DMS 273 (cell line): ENCODE measurements at regions not wholly inside any gene's neighbourhood (a gene's known extent, or its start where the extent isn't known, plus 50 kb on each side); places are given as distances from the start of the nearest gene placed in this dataset.

Experiments
- DNase-seq: peaks from one replicate; lab custom pipeline; 2025; ENCODE audit not compliant: unreplicated experiment; lab: John Stamatoyannopoulos, UW

DNA sequence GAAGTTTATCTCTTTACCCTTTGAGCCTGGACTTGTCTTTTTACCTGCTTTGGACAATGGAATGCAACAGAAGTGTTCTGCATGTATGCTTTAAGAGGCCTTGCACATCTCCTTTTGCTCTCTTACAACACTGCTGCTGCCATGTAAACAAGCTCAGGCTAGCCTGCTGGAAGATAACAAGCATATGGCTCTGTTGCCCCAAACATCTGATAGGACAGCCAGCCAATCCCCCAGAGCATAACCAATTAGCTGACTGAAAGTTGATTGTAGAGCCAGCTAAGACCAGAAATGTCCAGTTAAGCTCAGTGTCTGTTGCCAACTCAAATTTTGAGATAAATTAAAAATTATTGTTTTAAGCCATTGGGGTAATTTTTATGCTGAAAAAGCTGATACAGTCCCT lies 510.6 kb upstream of the CNKSR2 start:
- no peak for DNase-seq

DNA sequence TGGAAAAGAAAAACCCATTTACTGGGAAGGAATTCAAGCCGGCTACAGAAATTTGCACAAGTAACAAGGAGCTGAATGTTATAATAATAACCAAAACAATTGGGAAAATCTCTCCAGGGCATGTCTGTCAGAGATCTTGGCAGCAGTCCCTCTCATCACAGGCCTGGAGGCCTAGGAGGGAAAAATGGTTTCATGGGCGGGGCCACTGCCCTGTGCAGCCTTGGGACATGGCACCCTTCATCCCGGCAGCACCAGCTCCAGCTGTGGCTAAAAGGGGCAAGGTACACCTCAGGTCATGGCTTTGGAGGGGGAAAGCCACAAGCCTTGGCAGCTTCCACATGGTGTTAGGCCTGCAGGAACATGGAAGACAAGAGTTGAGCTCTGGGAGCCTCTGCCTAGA lies 513.1 kb upstream of the CNKSR2 start:
- DNase-seq = no peak

DNA sequence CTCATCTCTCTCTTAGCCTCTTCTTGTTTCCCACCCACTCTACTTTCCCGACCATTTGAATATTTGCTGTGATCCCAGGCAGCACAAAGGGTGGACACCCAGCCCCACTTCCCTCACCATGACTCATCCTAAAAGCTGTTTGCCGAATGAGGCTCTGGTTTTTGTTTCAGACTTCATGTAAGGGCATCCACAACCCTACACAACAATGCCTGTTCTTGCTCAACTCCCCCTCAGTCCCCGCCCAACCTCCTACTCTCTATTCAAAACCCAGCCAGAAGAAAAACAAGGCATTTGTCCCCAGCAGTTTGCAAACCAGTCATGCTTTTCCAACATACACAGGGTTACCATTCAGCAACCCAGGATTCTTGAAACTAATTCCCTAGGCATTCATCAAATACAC lies 516.5 kb upstream of the CNKSR2 start:
- no peak for DNase-seq

DNA sequence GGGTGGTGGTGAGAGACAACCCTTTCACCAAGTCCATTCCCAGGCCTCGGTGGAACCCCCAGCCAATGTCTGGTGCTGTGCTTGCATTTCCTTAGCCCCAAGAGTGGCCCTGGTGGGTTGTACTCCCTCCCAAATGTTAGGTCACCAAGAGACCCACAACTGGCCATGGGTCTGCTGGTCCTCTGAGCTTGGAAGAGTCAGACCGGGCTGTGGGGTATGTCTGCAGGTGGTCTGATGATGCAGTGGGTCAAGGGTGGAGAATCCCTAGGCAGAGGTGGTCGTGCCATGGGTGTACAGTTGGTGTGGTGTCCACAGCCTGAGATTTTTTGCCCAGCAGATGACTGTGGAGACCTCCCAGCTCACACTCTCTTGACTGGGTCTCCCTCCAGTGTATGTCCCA lies 535.7 kb upstream of the CNKSR2 start:
- DNase-seq = no peak

DNA sequence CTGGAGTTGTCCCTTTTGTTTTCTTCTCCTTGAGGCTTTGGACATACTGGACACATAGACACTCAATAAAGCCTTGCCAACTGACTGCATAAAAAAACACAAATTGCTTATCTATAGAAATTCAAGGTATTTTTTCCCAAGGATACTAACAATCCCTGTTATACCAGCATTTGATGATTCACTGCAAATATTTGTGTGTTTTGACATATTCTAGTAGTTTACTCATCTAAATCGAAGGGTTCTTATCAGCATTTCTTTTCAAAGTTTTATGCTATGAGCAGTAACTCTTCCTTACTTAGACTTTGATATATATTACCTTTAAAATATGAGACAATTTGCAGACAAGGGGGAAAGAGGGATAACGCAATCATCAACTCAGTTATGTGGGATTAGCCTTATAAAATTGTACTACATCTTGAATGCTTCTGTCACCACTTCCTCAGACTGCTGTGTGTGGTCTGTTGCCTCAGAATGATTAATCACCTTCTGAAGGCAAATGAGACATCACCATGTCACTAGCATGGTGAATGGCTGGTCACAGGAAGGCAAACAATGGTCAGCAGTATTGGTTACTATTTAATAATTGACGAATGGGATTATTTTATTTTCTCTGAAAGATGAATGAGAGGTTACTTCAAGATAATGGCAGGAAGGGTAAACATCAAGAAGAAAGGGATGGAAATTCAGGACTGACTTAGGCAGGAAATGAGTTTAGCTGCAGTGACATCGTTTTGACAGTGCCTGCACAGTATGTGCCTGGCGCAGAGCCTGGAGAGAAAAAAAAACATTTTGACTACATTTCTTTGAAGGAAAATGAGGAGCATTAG lies 544.3 kb upstream of the CNKSR2 start:
- DNase-seq = no peak

DNA sequence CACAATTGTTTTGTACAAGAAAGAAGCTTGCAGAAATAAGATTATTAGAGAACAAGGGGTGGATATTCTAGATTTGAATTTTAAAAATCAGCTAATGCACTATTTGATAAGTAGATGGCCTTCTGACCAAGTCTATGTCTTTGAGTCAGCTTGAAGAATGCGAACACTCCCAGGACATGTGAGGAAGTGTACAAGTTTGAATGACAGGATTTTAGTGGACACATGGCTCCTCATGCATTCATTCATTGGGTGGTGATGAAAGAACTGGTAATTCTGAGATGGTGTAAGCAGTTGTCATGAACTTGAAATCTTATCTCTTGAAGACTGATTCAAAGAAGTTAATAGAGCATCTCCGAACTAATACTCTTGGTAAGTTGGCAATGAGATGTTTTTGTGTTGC lies 548.2 kb upstream of the CNKSR2 start:
- no peak for DNase-seq

DNA sequence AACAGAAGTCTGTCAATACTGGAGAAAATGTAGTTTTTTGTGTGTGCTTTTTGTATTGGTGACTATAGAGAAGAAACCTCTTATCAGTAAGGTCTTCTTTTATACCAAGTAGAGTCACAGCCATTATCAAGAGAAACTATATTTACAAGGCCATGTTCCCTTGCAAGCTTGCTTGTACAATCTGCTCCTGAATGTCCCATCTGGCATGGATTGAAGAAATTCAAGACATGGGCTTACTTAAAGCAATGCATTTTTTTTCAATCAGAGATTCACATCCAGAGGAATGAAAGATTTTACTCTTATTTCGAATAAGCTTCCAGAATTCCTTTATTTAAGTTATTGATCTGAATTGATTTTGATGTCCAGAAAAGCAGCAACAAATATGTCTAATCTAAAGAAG lies 537.3 kb upstream of the RPS6KA3 start:
- no peak for DNase-seq

DNA sequence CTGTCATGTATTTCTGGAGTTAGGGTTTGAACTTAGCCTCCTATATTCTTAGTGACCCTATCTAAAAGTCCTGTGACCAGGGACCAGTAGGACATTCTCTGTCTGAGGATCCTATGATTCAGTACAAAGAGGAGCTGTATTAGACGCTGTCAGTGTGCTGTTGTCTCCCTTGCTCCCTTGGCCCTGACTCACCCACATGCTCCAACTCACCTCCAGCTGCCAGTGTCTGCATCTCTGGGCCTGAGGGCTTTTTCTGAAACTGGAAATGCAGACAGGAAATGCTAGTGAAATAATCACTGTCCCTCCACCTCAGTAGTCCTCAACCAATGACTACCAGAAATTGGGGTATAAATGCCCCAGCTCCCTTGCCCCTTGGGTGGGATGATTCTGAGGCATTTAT lies 535.3 kb upstream of the RPS6KA3 start:
- no peak for DNase-seq

DNA sequence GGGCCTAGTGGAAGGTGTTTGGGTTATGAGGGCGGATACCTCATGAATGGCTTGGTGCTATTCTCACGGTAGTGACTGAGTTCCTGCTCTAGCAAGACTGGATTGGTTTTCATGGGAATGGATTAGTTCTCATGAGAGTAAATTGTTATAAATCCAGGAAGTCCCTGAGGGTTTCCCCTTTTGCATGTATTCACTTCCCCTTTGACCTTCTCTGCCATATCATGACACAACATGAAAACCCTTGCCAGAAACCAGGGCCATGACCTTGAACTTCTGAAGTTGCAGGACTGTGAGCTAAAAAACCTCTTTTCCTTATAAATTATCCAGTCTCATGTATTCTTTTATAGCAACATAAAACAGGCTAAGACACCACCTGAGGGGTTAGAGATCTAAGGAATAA lies 529.7 kb upstream of the RPS6KA3 start:
- no peak for DNase-seq

DNA sequence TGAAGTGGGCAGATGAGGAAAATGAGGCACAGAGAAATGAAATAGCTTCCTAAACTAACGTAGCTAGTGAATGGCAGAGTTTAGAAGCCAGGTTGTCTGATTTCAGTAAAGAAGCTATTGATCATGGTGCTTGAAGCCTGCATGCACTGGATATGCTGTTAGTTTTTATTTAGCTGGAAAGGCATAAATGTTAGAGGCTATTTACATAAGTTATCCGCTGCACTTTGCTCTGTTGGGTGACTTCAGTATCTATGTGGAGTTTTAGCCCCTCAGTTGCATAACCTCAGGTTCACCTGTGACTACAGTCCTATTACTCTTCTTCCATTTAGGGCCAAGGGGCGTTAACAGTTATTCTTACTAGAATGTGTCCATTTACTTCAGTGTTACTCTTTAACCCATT lies 522.4 kb upstream of the RPS6KA3 start:
- no peak for DNase-seq

DNA sequence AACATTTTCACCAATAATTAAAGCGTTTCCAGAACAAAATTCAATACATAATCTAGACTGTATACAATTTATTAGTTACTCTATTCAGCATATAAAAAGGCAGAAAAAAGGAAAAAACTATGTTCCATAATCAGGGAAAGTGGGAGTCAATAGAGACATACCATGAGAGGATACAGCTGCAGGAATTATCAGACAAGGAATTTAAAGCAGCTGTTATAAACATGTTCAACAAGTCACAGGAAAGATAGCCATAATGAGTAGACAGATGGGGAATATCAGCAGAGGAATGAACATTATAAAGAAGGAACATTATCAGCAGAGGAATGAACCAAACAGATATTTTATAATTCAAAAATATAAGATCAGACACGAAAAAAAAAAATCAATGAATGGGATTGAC lies 500.6 kb upstream of the RPS6KA3 start:
- DNase-seq = no peak

DNA sequence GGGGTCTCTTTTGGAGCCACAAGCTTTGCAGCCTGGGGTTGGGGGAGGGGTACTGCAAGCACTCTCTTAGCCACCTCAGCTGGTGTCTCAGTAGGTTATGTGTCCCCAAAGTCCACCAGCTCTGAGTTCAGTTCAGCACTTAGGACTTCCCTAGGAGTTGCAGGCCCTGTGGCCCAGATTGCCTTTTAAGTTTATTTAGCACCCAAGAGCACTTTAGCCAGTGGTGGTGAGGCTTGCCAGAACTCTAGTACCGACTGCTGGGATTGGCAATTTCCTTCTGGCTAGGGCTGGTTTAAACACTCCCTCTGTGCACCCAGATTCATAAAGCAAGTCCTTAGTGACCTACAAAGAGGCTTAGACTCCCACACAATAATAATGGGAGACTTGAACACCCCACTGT lies 489.9 kb upstream of the RPS6KA3 start:
- DNase-seq = no peak

DNA sequence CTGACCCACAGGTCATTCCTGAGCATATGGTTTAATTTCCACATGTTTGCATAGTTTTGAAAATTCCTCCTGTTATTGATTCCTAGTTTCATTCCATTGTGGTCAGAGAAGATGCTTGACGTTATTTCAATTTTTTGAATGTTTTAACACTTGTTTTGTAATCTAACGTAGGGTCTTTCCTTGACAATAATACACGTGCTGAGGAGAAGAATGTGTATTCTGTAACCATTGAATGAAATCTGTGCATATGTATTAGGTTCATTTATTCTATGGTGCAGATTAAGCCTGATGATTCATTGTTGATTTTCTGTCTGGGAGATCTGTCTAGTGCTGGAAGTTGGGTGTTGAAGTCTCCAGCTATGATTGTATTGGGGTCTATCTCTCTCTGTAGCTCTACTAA lies 486.4 kb upstream of the RPS6KA3 start:
- DNase-seq = no peak

DNA sequence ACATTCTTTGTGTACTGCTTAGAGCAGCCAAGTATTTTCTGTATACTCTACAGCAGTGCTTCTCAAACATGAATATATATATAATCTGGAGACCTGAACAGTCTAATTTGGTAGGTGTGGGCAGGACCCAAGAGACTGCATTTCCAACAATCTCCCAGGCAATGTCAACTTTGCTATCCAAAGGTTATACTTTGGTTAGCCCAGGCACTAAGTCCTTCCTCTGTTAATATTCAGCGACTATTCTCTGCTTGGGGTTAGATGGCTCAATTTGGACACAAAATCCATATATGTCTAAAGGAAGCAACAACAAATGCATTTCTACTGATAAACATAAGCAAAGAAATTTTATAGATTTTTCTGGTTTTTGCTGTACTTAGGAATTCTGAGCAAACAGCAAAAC lies 480.0 kb upstream of the RPS6KA3 start:
- DNase-seq = no peak

DNA sequence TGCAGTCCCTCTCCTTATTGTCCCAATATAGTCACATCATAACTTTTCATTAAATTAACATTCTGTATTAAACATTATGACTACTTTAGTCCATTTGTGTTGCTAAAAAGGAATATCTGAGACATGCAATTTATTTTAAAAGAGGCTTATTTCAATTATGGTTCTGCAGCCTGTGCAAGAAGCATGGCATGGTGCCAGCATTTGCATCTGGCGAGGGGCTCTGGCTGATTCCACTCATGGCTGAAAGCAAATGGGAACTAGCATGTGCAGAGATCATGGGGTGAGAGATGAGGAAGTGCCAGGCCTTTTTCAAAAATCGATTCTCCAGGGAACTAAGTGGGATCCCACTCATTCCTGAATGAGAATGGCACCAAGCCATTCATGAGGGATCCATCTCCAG lies 476.3 kb upstream of the RPS6KA3 start:
- peak; percentile 2 for DNase-seq

DNA sequence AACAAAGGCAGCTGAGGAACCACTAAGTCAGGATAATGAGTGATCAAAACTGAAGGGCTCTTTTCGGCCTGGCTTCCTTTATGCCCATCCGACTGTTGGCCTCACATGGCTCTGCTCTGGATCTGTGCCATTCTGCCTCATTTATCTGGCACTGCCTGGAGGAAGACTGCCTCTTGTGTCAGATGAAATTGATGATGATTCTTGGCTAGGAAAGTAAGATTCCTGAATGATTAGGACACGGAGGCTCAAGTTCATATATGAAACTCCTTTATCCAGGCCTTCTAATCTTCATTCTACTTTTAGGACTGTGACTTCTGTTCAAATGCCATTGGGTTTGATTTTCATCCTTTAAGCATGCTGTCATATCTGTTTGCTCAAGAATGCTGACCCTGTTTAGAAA lies 475.4 kb upstream of the RPS6KA3 start:
- DNase-seq = no peak

DNA sequence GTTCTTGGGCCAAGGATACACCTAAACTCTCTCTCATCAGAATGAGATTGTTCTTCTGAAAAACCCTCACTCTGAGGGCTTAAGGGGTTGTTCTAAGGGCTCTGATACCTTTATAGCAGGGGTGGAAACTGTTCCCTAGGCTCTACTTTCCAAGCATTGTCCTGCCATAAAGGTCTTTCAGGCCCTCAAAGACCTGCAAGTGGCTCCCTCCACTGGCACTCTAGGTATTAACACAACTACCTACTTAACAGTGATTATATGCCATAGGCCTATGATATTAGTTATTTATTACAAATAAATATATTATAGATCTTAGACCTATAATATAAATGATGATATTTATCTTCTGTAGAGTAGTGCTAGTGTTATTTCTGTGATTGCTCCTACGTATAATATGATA lies 473.7 kb upstream of the RPS6KA3 start:
- DNase-seq = no peak

DNA sequence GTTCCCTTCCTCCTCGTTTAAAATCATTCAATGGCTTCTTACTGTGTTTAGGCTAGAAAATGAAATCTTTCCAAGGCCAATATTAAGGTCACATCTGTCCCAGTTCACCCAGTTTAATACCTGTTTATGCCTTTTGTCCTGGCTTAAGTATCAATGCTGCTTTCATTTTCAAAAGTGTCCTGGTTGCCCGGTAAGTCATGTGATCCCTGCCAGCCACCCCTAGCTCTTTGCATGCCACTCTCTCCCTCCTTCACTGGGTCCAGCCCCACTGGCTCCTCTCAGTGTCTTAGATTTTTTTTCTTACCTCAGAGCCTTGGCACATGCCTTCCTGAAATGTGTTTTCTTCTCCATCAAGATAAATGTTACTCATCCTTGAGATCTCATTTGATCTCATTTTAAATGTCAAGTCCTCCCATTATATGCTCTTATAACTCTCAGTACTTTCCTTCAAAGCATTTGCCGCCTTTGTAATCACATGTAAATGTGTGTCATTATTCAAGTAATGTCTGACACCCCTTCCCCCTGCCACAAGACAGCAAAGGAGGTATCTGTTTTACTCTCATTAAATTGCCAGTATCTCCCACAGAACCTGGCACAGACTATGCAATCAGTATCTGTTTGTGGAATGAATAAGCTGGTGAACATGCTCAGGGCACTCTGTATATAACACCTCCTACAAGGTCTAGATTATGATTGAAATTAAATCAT lies 472.5 kb upstream of the RPS6KA3 start:
- no peak for DNase-seq

DNA sequence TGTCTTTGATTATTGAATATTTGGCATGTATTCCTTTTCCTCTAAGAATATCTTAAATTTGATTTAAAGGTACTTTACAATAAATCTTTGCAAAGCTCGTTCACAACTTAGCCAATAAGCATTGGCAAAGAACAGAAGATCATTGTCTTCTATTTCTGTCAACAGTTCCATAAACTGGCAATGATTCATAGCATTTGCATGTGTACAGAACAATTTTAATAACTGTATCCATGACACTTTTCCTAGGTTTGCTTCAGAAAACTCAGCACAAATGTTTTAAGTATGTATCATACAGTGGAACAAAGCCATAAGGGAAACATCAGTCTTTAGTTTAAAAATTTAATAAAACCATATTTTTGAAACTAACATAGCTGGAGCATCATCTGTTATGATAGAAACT lies 462.7 kb upstream of the RPS6KA3 start:
- DNase-seq = no peak

DNA sequence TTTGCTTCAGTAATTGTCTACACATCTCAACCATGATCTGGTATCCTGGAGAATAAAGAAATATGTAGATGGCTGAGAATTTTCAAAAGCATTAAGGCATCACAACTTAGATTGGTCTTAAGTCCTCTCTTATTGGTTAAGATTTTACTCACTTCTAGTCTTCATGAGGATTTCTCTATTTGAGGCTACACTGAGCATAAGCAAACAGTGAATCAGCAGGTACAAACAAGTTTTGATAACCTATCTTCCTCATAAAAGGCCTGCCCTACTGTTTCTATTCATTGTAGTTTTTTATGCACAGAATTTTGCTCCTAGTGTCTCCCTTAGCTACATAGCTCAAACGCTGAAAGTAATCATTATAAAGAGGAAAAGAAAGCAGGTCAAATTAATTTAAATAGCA lies 460.7 kb upstream of the RPS6KA3 start:
- DNase-seq = no peak

DNA sequence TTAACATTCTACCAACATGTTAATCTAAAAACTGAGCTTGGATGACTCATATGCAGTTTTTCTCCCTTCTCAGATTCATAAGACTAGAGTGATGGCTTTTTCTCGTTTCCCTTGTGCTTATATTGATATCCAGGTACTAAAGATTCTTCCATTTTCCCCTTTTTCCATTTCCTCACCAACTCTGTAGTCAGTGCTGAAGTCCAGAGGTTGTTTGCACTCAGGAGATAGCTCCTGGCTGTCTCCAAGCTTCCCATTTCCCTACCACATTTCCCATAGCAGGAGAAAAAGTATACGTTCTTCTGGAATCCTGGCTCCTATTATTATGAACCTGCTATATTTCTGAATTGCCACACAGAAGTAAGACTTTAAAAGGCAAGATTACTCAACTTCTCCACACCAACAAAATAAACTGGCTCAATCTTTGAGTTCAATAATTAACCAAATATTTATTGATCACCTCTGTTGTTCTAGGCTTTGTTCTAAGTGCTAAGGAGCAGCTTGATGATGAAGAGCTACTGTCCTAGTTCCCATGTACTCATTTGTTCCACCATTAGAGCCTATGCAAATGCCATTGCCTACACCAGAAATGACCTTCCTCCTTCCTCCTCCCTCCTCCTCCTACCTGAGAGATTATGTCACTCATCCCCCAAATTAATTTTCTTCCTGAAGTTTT lies 454.4 kb upstream of the RPS6KA3 start:
- no peak for DNase-seq
